Effector memory CD4-positive, alpha-beta T cell (primary cell): ENCODE measurements at regions not wholly inside any gene's neighbourhood (a gene's known extent, or its start where the extent isn't known, plus 50 kb on each side); places are given as distances from the start of the nearest gene placed in this dataset.
"Not testable (repeated sequence)": the region's sequence is repeated elsewhere in the genome, so short reads cannot be mapped to it uniquely, and the experiment has no call there.

Experiments used
- DNase-seq, 3 donors: peaks; one replicate each; pipeline ENCODE4 v3.0.0-alpha.2; 2020
- H3K27ac ChIP-seq: 2 replicates; pipeline ENCODE4 v1.7.0; 2013; ENCODE audit warnings: mild to moderate bottlenecking, low read length, moderate library complexity; ENCODE audit not compliant: insufficient read depth, poor library complexity, severe bottlenecking
- H3K27me3 ChIP-seq: replicated peaks from 2 replicates; pipeline ENCODE4 v1.7.0; 2013; ENCODE audit warnings: mild to moderate bottlenecking, low read length; ENCODE audit not compliant: insufficient read depth, control insufficient read depth, poor library complexity, severe bottlenecking
- H3K36me3 ChIP-seq: 2 replicates; pipeline ENCODE4 v1.7.0; 2013; ENCODE audit warnings: mild to moderate bottlenecking, low read length, moderate library complexity; ENCODE audit not compliant: control insufficient read depth, insufficient read depth
- H3K4me1 ChIP-seq: 2 replicates; pipeline ENCODE4 v1.7.0; 2013; ENCODE audit warnings: low read length, mild to moderate bottlenecking; ENCODE audit not compliant: control insufficient read depth, insufficient read depth, poor library complexity, severe bottlenecking
- H3K4me3 ChIP-seq: 2 replicates; pipeline ENCODE4 v1.7.0; 2013; ENCODE audit warnings: low read length, low read depth, mild to moderate bottlenecking; ENCODE audit not compliant: insufficient read depth, poor library complexity, severe bottlenecking
- H3K9me3 ChIP-seq: 2 replicates; pipeline ENCODE4 v1.7.0; 2013; ENCODE audit warnings: mild to moderate bottlenecking, low read length, moderate library complexity; ENCODE audit not compliant: control insufficient read depth

DNA sequence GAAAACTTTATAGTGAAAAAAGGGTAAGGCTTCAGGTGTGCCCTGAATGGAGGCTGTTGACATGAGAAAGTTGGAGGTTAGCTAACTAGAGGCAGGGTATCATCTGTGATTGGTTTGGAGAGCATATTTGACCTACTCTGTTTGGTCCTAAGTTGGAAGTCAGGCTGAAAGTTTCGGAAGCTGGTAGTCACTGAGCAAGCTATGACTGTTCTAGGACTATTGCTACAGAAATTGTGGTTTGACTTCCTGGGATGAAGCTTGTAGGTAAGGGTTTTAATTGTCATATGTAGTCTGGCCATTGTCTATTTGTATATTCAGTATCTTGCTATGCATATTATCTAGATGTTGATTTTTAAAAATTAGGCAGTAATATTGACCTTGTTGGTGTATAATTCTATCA is 565.0 kb downstream of the TMEM135 start:
- DNase-seq: no peak
- Histone ChIP-seq H3K27me3 (no peaks in the 10 kb centered on the region), H3K4me3 (no peak overlapping the region), H3K4me1 (no peaks in the 10 kb centered on the region), H3K27ac (no peak overlapping the region), H3K36me3 (no peaks in the 10 kb centered on the region), H3K9me3 (no peaks in the 10 kb centered on the region)

DNA sequence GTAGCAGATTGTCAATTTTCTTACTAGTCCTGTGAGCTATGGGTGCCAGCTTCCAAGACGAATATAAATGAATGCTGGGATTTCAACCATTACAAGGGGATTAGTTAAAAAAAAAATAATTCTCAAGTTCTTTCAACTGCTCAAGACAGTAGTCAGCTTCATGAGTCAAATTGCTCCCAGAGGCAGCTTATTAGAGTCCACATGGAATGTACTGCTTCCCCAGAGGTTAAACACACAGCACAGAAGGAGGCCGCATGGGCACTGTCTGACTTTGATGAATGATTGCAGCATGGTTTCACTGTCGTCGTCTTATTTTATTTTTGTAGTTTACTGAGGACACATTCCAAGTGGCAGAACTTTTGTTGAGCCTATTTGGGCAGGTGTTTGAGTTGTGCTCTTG is 563.2 kb downstream of the TMEM135 start:
- H3K9me3 ChIP-seq: no peaks in the 10 kb centered on the region
- no peak overlapping the region for H3K27ac ChIP-seq
- no peak overlapping the region for H3K4me3 ChIP-seq
- H3K4me1 ChIP-seq: no peaks in the 10 kb centered on the region
- no peak for DNase-seq
- H3K36me3 ChIP-seq: no peaks in the 10 kb centered on the region
- no peaks in the 10 kb centered on the region for H3K27me3 ChIP-seq

- H3K4me3 ChIP-seq: no peak overlapping the region
- no peaks in the 10 kb centered on the region for H3K27me3 ChIP-seq
- no peaks in the 10 kb centered on the region for H3K36me3 ChIP-seq
- H3K27ac ChIP-seq: no peak overlapping the region
- no peak for DNase-seq
- no peaks in the 10 kb centered on the region for H3K9me3 ChIP-seq
- no peaks in the 10 kb centered on the region for H3K4me1 ChIP-seq
Observed at GRCh38 chr11:87597725-87598124, 560.0 kb downstream of the TMEM135 start.

DNA sequence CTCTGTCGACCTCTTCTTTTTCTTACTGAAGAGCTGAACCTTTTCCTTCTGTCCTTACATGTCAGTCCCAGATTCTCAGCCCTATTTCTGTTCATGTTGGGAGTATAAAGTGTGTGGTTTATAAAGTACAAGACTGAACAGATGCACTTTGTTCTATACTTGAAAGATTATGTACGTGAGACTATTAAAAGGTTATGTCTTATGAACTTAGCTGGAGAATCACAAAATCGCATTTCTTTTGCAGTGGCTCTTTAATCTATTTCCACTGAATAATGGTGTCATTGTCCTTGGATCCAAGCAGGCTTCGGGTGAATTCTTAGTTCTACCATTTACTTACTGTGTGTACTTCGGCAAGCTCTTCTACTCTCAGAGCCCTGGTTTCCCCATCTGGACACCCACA is 558.4 kb downstream of the TMEM135 start:
- Histone ChIP-seq H3K4me1 (no peaks in the 10 kb centered on the region), H3K4me3 (no peak overlapping the region), H3K27ac (no peak overlapping the region), H3K27me3 (no peaks in the 10 kb centered on the region), H3K9me3 (no peaks in the 10 kb centered on the region), H3K36me3 (no peaks in the 10 kb centered on the region)
- no peak for DNase-seq

DNA sequence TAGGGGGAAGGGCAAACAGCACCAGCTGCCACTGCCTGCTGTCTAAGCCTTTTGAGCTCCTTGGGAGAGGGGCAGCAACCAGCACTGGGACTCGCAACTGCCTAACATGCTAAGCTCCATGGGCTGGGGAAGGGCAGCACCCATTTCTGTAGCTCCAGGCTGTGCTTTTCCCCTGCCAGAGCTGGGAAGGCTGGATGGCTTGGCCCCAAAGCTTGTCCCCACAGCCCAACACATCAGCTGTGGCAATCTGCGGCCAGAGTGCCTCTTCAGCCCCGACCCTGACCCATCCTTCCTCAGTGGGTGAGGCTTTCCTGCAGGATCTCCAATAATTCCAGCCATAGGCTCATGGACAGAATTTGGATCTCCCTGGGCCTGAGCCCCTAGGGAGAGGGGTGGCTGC is 551.3 kb downstream of the TMEM135 start:
- Histone ChIP-seq H3K27me3 (no peaks in the 10 kb centered on the region), H3K9me3 (no peaks in the 10 kb centered on the region), H3K4me3 (no peak overlapping the region), H3K36me3 (no peaks in the 10 kb centered on the region), H3K27ac (no peak overlapping the region), H3K4me1 (no peaks in the 10 kb centered on the region)
- no peak for DNase-seq

DNA sequence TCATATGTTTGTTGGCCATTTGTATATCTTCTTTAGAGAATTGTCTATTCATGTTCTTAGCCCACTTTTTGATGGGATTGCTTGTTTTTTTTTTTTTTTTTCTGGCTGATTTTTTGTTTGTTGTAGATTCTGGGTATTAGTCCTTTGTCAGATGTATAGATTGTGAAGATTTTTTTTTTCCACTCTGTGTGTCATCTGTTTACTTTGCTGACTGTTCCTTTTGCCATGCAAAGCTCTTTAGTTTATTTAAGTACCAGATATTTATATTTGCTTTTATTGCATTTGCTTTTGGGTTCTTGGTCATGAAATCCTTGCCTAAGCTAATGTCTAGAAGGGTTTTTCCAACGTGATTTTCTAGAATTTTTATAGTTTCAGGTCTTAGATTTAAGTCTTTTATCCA is 547.9 kb downstream of the TMEM135 start:
- not testable (repeated sequence) for H3K36me3 ChIP-seq, H3K27me3 ChIP-seq, H3K4me3 ChIP-seq, H3K4me1 ChIP-seq, H3K27ac ChIP-seq, H3K9me3 ChIP-seq, DNase-seq

GRCh38 chr11:87583931-87584330 is 546.2 kb downstream of the TMEM135 start:
- Histone ChIP-seq H3K36me3 (no peaks in the 10 kb centered on the region), H3K27ac (no peak overlapping the region), H3K4me1 (no peaks in the 10 kb centered on the region), H3K4me3 (no peak overlapping the region), H3K9me3 (no peaks in the 10 kb centered on the region), H3K27me3 (no peaks in the 10 kb centered on the region)
- no peak for DNase-seq

DNA sequence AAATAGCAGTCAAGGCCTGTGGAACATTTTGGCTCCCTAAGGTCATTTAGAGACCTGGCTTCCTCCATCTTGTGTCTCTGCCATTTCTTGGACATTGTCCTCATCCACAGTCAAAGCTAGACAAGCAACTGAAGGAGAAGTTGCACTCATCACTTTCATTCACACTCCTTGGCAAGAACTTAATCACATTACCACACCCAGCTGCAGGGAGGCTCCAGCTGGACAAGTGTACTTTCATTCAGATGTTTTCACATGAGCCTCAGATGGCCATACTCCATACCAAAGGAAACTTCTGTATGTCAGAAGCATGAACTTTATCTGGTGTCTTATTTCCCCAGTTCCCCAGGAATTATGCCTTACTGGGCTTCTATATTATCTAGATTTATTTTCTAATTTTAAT is 537.4 kb downstream of the TMEM135 start:
- Histone ChIP-seq H3K4me1 (no peaks in the 10 kb centered on the region), H3K4me3 (no peak overlapping the region), H3K27me3 (no peaks in the 10 kb centered on the region), H3K36me3 (no peaks in the 10 kb centered on the region), H3K27ac (no peak overlapping the region), H3K9me3 (no peaks in the 10 kb centered on the region)
- DNase-seq: no peak

DNA sequence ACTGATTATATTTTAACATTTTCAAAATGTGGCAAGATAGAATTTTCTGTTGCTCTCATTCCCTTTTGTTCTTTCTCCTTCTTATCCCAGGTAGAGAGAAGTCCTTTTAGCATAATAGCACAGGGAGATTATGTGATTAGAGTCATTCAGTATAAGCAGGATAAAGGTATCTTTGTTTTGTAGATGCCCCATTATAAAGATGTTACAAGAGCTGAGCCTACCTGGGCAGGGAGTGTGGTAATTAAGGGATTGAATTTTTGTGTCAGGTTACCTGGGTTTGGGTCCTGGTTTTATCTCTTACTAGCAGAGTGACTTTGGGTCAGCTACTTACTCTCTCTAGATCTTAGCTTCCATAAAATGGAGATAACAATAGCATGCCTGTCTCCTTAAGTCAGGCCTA is 536.5 kb downstream of the TMEM135 start:
- H3K27ac ChIP-seq: no peak overlapping the region
- H3K4me3 ChIP-seq: no peak overlapping the region
- H3K4me1 ChIP-seq: no peaks in the 10 kb centered on the region
- no peaks in the 10 kb centered on the region for H3K27me3 ChIP-seq
- DNase-seq: no peak
- no peaks in the 10 kb centered on the region for H3K9me3 ChIP-seq
- H3K36me3 ChIP-seq: no peaks in the 10 kb centered on the region

DNA sequence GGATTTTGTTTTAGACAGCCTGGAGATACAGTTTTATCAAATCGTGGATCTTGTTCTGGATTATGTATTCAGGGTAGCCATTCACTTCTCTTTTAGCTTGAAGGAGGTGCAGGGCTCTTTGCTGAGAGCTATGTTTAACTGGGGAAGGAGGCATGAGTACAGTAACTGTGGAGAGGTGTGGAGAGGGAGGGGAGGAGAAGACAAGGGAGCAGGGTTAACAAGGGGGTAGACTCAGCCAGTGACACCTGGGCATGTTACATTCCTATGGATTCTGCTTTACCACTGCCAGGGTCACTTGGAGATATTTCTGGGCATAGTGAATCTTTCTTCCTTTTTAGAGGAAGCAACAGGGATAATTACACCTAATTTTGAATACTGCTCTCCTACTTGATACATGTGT is 536.0 kb downstream of the TMEM135 start:
- H3K36me3 ChIP-seq: no peaks in the 10 kb centered on the region
- H3K4me3 ChIP-seq: no peak overlapping the region
- H3K4me1 ChIP-seq: no peaks in the 10 kb centered on the region

DNA sequence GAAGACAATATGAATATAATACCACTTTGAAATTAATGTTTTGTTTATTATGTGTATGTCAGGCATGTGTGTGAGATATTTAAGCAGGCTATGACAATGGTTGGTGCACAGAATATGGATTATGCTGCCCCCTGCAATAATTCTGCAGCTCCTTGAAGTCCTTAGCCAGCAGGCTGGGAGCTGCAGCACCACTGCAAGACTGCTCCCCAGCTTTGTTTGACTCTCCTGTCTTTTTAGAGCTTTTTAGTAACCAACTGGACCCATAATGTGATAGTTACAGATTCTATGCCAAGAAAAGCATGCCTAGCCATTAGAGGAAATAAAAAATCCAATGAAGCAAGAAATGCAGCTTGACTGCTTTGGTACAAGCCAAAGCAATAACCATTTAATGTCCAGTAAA is 535.1 kb downstream of the TMEM135 start:
- Histone ChIP-seq H3K27ac (no peak overlapping the region), H3K36me3 (no peaks in the 10 kb centered on the region), H3K4me1 (no peaks in the 10 kb centered on the region), H3K4me3 (no peak overlapping the region), H3K9me3 (no peaks in the 10 kb centered on the region), H3K27me3 (no peaks in the 10 kb centered on the region)
- no peak for DNase-seq

More for the DNA sequence above, 536.0 kb downstream of the TMEM135 start:
- Histone ChIP-seq H3K9me3 (no peaks in the 10 kb centered on the region), H3K27ac (no peak overlapping the region), H3K27me3 (no peaks in the 10 kb centered on the region)
- DNase-seq: no peak
